NCI-H526 treated with DMSO at 0.1 percent for 48 hours (cell line): ENCODE measurements at regions not wholly inside any gene's neighbourhood (a gene's known extent, or its start where the extent isn't known, plus 50 kb on each side); places are given as distances from the start of the nearest gene placed in this dataset.

ENCODE experiments used
- DNase-seq: peaks from one replicate; lab custom pipeline; 2025; lab: John Stamatoyannopoulos, UW

DNA sequence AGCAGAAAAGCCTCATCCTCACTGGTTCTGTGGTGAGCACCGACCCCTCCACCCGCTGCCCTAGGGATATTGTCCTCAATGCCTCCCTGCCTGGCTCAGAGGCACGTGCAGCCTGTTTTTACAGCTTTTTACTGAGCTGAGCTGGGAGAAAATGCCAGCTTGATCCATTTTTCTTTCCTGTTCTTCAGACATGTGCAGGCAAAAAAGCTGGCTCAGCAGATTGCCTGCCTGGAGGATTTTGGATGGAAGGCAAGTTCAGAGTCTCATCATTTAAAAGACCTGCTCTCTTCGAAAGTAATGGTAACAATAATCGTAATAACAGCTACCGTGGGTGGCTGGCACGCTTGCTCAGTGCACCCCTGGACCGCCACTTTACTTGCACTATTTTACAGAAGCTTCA lies 135.0 kb upstream of the SMIM23 start:
- no peak for DNase-seq

- DNase-seq: no peak
Measured at GRCh38 chr5:171651102-171651501, 134.5 kb upstream of the SMIM23 start.

DNA sequence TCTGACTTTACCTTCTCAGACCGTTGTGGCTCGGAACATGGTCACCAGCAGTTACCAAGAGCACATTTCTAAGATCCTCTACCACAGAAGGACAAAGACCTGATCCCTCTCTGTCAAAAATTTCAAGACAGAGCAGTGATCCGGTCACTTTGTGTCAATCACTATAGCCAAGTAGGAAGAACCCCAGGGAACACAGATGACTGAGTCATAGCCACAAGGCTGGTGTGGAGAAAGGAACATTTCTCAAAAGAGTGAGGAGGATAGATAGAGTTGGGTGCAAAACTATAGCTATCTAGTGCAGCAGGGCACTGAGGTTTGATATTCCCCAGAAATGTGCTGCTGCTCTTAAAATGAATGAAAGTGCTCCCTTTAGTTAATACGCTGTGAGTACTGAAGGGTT lies 130.7 kb upstream of the SMIM23 start:
- DNase-seq: no peak

DNA sequence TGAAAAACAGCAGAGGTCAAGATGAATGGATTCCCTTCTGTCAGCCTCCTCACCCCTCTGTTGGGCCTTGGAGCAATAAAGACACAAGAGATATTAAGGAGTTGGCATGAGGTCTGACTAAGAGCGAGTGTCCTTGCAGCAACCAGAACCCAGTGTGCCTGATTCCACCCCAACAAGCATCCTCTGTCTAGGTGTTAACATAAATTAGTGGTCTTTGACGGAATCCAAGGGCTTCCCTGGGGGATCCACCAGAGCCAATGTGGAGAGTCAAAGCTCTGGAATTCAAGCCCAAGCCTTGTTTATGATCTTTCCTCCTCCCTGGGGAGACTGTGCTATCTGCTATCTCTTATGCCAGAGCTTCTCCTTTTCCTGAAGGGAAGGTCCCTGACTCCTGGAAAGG lies 128.1 kb upstream of the SMIM23 start:
- no peak for DNase-seq

DNA sequence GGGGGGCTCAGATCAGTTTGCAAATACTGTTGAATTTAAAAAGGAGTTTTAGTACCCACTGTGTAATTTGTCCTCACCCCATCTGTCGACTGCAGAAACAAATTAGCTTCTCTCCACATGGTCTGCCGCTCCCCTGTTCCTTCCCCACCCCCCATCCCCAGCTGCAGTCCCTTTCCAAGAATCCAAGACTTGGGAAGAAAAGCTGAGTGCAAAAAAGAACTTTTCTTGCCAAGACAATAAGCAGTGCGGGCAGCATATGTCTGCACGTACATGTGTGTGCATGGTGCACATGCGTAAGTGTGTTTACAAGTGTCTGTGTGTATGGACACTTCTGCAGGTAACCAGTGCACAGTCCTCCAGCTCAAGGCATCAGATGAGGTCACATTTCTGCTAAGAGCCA lies 125.7 kb upstream of the SMIM23 start:
- DNase-seq: no peak

- no peak for DNase-seq
Measured at GRCh38 chr5:171660434-171660833, 125.2 kb upstream of the SMIM23 start.

DNA sequence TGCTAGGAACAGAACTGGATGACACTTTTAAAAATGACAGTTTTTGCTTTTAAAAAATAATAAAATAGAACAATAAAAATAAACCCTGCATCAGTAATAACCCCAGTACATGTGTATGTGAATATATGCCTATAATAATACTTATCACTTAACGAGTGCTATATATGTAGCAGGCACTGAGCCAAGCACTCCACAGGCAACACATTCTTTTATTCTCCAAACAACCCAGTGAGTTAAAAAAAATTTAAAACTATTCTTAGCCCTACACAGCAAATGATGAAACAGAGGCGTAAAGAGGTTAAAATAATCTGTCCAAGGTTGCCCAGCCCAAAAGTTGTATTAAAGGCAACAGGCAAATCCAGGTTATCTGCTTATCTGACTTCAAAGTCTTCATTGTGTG lies 124.5 kb upstream of the SMIM23 start:
- no peak for DNase-seq

GRCh38 chr5:171663311-171664085 lies 122.1 kb upstream of the SMIM23 start:
- no peak for DNase-seq

GRCh38 chr5:171664489-171664888 lies 121.1 kb upstream of the SMIM23 start:
- no peak for DNase-seq

DNA sequence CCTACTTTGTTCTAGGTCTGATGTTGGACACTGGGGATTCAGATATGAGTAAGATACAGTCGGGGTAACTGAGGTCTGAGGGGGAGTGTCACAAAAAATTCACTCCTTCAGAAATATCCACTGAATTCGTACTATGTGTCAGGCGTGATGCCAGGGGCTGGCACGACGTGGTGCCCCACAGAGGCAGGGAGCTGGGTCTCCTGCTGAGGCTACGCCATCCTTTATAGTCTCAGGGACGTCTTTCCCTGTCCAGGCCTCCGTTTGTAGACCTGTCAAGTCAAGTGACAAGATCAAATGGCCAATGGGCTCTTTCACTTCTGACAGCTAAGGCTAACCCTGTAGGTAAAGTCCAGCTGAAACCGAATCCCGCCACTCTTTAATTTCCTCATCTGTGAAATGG lies 118.8 kb upstream of the SMIM23 start:
- DNase-seq: no peak

- DNase-seq: no peak
Measured at GRCh38 chr5:171667341-171668096, 118.1 kb upstream of the SMIM23 start.

GRCh38 chr5:171668097-171668412 lies 117.6 kb upstream of the SMIM23 start:
- no peak for DNase-seq

DNA sequence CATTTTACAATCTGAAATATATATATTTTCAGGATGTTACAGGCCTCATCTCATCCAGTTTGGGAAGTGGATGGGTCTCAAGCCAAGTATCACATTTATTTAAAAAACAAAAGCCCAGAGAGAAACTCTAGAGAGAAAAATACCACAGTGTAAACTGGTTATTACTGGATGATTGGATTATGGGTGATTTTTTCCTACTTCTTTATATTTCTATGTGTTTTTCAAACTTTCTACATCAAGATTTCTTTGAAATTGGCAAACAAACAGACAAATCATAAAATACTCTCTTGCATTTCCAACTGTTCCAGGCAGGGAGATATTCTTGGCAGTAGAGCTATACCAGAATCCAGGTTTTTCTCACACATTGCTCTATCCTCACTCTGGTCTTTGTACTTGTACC lies 116.0 kb upstream of the SMIM23 start:
- no peak for DNase-seq

DNA sequence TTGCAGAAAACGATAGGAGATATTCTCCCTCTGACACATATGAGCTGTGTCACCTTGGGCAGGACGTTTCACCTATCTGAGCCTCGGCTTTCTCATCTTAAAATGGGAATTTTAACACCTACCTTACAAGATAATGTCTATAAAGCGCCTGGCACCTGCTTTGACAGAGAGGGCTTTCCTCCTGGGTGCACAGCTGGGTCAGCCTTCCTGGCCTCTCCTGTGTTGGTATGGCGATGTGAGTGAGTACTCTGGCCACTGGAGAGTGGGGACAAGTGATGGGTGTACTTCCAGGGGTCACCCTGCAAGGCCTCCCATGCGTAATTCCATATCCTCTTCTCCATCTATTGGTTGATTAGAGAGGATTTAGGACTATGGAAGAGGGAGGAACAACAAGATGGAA lies 113.1 kb upstream of the SMIM23 start:
- DNase-seq: no peak

DNA sequence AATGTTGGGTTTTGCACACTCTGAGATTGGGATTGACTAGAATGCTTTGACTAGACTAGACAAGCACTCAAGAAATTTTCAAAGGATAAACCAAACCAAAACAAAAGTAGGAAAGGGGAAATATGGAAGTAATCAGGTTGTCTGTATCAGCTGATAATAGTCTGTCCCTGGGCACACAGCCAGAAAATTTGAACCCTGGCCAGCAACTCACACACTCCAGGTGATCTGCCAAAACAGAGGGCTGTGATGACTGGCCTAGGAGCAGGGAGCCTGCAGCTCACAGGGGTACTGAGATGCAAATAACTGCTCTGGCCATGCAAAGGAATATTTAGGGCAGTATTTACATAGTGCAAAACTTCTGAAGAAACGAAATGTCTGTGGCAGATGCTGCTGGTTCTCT lies 112.3 kb upstream of the SMIM23 start:
- no peak for DNase-seq

DNA sequence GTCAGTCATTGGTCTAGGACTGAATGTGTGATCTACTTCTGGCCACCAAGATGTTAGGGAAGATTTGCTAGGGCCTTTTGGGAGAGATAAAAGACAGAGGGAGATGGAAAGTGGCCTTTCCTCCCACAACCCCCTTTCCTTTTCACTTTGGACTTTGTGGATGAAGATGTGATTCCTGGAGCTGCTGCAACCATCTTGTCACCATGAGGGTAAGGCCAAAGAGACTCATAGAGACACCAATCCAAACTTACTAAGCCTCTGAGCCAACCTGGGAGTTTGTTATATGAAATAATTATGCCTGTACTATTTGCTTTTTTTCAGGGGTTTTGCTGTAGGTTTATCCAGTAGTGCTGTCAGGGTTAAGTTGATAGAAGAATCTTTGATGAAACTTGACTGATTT lies 111.8 kb upstream of the SMIM23 start:
- DNase-seq: no peak

DNA sequence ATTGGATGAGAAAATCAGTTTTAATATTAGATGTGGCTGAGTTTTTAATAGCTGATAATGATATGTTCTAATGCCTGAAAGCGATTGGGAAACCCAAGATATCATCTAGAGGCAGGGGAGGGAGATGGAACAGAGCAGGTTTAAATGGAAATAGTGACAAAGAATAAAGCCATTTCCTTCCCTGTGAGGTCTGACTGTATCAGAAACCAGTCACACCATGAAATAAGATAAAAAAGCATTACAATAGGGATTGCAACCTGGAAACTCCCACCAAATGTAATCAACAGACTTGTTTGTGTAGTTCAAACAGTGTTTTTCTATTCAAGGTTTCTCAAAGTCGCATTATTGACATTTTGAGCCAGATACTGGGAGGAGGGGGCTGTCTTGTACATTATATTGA lies 110.1 kb upstream of the SMIM23 start:
- DNase-seq: no peak

DNA sequence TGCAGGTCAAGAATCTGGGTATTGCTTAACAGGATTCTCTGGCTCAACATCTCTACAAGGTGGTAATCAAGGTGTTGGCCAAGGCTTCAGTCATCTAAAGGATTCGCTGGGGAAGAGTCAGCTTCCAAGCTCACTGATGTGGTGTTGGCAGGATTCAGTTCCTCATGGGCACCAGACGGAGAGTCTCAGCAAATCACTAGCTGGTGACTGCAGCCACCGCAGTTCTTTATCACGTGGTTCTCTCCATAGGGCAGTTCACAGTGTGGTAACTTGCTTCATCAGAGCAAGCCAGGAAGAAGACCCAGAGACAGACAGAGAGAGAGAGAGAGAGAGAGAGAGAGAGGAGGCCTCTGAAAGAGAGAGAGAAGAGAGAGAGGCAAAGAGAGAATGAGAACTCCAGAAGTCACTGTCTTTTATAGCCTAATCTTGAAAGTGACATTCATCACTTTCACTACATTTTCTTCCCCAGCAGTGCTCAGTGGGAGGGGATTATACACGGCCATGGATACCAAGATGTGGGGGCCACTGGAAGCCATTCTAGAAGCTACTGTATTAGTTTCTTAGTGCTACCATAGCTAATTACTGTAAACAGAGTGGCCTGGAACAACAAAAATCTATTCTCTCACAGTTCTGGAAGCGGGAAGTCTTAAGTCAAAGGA lies 109.2 kb upstream of the SMIM23 start:
- no peak for DNase-seq

DNA sequence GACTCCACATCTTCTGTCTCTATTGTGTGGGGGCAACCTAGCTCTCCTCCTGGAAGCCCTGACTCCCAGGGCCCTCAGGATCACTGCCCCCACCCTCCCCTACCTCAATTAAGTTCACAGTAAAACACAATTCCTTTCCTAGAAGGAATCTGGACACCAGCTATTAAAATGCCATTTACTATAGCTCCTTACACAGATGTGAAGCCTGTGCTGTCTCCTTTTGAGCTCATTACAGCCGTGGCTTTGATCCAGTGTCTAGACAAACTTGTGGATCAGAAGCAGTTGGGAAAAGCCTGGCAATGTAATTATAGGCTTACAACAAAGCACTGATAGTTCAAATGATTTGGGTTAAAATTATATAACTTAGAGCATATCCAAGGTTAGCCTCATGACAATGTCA lies 107.0 kb upstream of the SMIM23 start:
- DNase-seq: no peak

- no peak for DNase-seq
Measured at GRCh38 chr5:171680485-171680884, 105.1 kb upstream of the SMIM23 start.

DNA sequence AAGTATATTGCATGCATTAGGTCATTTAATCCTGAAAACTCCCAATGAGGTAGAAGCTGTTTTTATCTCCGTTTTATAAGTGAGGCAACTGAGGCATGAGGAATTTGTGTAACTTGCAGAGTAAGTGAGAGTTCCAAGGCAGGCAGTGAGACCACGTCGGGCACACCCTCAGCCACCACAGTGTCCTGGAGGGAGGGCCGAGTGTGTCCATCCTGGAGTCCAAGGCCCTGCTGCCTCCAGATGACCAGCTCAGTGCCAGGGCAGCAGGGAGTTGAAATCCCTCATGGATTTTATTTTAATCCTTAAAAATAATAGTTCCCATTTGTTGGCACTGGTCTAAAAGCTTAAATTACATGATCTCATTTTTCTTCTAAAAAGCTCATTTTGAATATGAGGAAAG lies 104.6 kb upstream of the SMIM23 start:
- DNase-seq: no peak

DNA sequence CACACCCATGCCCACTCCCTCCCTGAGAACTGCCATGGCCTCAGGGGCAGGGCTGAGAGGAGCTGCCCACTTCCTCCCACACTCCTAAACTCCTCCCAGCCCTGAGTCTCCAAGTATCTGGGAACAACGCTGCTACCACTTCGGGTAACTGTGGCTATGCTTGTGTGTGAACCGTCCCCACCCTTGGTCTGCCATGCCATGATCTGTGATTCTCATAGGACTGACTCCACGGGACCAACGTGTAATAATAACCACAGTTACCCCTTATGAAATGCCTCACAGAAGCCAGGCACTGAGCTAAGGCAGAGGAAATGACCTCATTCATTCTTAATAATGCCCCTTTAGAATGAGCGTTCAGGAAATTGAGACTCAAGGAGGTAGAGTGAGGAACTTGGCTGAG lies 103.9 kb upstream of the SMIM23 start:
- DNase-seq: no peak

DNA sequence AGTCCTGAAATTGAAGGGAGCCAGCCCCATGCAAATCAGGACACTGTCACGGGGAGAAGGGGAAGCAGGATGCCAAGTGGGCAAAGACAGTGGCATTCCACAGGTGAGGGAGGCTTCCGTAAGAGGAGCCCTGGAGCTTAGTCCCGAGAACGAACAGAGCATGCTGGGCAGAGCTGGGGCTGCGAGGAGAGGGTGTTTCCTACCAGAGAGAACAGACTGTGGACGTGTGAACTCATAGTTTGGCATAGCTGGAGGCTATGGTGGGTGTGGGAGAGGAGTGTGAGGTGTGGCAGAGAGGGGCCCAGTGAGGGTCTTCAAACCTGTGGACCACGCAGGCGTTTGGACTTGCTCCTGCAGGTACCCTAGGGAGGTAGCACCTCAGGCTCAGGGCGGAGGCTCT lies 102.8 kb upstream of the SMIM23 start:
- no peak for DNase-seq
